ENCODE measurements at regions not wholly inside any gene's neighbourhood (a gene's known extent, or its start where the extent isn't known, plus 50 kb on each side); places are given as distances from the start of the nearest gene placed in this dataset.
"Not testable (repeated sequence)": the region's sequence is repeated elsewhere in the genome, so short reads cannot be mapped to it uniquely, and the experiment has no call there.

GRCh38 chrX:35221391-35221790, 278.8 kb downstream of the FAM47B start:
- not testable (repeated sequence) for DNase-seq

- DNase-seq: no peak
Measured at GRCh38 chrX:35244088-35244741, 301.6 kb downstream of the FAM47B start.

- peak; percentile 59 for DNase-seq
Measured at GRCh38 chrX:35244796-35245508, 302.4 kb downstream of the FAM47B start.

GRCh38 chrX:35251226-35251625, 308.6 kb downstream of the FAM47B start:
- no peak for DNase-seq

GRCh38 chrX:35276115-35276514, 333.5 kb downstream of the FAM47B start:
- DNase-seq: no peak

GRCh38 chrX:35285289-35285962, 342.8 kb downstream of the FAM47B start:
- no peak for DNase-seq

GRCh38 chrX:35288657-35289056, 346.1 kb downstream of the FAM47B start:
- DNase-seq: no peak

- no peak for DNase-seq
Measured at GRCh38 chrX:35289952-35290351, 347.4 kb downstream of the FAM47B start.

GRCh38 chrX:35291013-35291412, 348.4 kb downstream of the FAM47B start:
- DNase-seq: no peak

GRCh38 chrX:35292522-35292921, 349.9 kb downstream of the FAM47B start:
- DNase-seq: no peak

GRCh38 chrX:35305037-35305436, 362.4 kb downstream of the FAM47B start:
- not testable (repeated sequence) for DNase-seq

GRCh38 chrX:35339796-35340195, 397.2 kb downstream of the FAM47B start:
- no peak for DNase-seq

- no peak for DNase-seq
Measured at GRCh38 chrX:35340465-35340864, 397.9 kb downstream of the FAM47B start.

- DNase-seq: no peak
Measured at GRCh38 chrX:35351212-35351611, 408.6 kb downstream of the FAM47B start.

- DNase-seq: no peak
Measured at GRCh38 chrX:35351795-35352483, 409.3 kb downstream of the FAM47B start.

GRCh38 chrX:35357656-35358055, 415.1 kb downstream of the FAM47B start:
- no peak for DNase-seq

- no peak for DNase-seq
Measured at GRCh38 chrX:35362866-35363265, 420.3 kb downstream of the FAM47B start.

- no peak for DNase-seq
Measured at GRCh38 chrX:35374116-35374515, 424.0 kb upstream of the MAGEB16 start.

- DNase-seq: no peak
Measured at GRCh38 chrX:35380808-35381700, 417.1 kb upstream of the MAGEB16 start.

GRCh38 chrX:35381709-35382108, 416.4 kb upstream of the MAGEB16 start:
- DNase-seq: not testable (repeated sequence)

- no peak for DNase-seq
Measured at GRCh38 chrX:35382966-35383365, 415.2 kb upstream of the MAGEB16 start.

GRCh38 chrX:35392232-35392631, 405.9 kb upstream of the MAGEB16 start:
- DNase-seq: no peak
